Panc1 (cell line): ENCODE measurements at regions not wholly inside any gene's neighbourhood (a gene's known extent, or its start where the extent isn't known, plus 50 kb on each side); places are given as distances from the start of the nearest gene placed in this dataset.

Experiments used
- POLR2AphosphoS5 ChIP-seq: IDR thresholded peaks from 2 replicates; pipeline ENCODE4 v1.6.1; 2012; ENCODE audit warnings: mild to moderate bottlenecking, low read depth, low read length, moderate library complexity
- REST ChIP-seq, 2 experiments: IDR thresholded peaks; 2 replicates each; pipeline ENCODE4 v1.6.1; 2011 to 2012; ENCODE audit warnings: low read depth in 2 of 2, control low read depth in 1 of 2, low read length in 1 of 2, mild to moderate bottlenecking in 1 of 2, moderate library complexity in 1 of 2; ENCODE audit not compliant: insufficient read depth in 1 of 2
- TCF7L2 ChIP-seq: IDR thresholded peaks from 2 replicates; pipeline ENCODE4 v1.6.1; 2011; ENCODE audit warnings: mild to moderate bottlenecking, low read depth, low read length, inconsistent platforms
- TF ChIP-seq, protein P1 (sequence below): fragments of 450-650 bp; IDR thresholded peaks from 2 replicates; pipeline ENCODE4 v1.5.1; 2017; ENCODE audit warnings: mild to moderate bottlenecking

GRCh38 chr5:53422539-53422938 is 57.9 kb upstream of the FST start:
- TF ChIP-seq, protein P1, sequence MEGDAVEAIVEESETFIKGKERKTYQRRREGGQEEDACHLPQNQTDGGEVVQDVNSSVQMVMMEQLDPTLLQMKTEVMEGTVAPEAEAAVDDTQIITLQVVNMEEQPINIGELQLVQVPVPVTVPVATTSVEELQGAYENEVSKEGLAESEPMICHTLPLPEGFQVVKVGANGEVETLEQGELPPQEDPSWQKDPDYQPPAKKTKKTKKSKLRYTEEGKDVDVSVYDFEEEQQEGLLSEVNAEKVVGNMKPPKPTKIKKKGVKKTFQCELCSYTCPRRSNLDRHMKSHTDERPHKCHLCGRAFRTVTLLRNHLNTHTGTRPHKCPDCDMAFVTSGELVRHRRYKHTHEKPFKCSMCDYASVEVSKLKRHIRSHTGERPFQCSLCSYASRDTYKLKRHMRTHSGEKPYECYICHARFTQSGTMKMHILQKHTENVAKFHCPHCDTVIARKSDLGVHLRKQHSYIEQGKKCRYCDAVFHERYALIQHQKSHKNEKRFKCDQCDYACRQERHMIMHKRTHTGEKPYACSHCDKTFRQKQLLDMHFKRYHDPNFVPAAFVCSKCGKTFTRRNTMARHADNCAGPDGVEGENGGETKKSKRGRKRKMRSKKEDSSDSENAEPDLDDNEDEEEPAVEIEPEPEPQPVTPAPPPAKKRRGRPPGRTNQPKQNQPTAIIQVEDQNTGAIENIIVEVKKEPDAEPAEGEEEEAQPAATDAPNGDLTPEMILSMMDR, result no peak
- TF ChIP-seq REST (IDR thresholded peaks at IDR 0.05; ENCODE audit: insufficient read depth in 1 of 2, low read depth in 2 of 2, low read length in 1 of 2) (no peak), POLR2AphosphoS5 (no peak), TCF7L2 (no peak)
